Sigmoid colon (tissue), 4 donors: ENCODE measurements at regions not wholly inside any gene's neighbourhood (a gene's known extent, or its start where the extent isn't known, plus 50 kb on each side); places are given as distances from the start of the nearest gene placed in this dataset.

ENCODE experiments used
- EP300 ChIP-seq, 4 donors: sonication (generic); formaldehyde crosslinking; IDR thresholded peaks; one replicate each; pipeline ENCODE4 v1.6.1; 2017; ENCODE audit warnings: antibody characterized with exemption in 4 of 4
- POLR2A ChIP-seq, 2 donors: fragments of 450-650 bp; IDR thresholded peaks; one replicate each; pipeline ENCODE4 v1.6.1; 2016; ENCODE audit warnings: antibody characterized with exemption in 2 of 2, mild to moderate bottlenecking in 2 of 2, moderate library complexity in 2 of 2

DNA sequence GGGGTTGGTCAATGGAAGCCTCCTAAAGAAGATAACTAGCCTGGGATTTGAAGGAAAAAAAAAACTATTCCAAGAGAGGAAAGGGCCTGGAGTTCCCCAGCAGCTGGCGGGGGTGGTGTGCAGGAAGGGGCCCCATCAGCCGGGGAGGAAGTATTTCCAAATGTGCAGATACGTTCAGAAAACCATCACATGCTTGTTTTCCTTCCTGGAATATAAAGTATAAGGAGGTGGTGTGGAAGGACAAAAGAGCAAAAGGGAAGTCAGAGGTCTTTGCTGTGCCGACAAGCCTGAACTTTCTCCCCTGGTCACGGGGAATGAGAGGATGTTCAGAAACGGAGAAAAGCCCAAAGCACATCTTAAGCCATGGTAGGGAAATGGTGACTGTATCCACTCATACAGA is 72.0 kb upstream of the BACE2 start:
- TF ChIP-seq POLR2A (IDR thresholded peaks at IDR 0.05) (no peak), EP300 (IDR thresholded peaks at IDR 0.05) (no peak)
